ENCODE measurements at regions not wholly inside any gene's neighbourhood (a gene's known extent, or its start where the extent isn't known, plus 50 kb on each side); places are given as distances from the start of the nearest gene placed in this dataset.

GRCh38 chr2:208698114-208698513 lies 291.5 kb downstream of the PTH2R start:
- Mint-ChIP-seq H3K27ac (no peak overlapping the region), H3K4me1 (ENCODE audit: unreplicated experiment) (peaks cover 8% of the 10 kb centered on the region), H3K36me3 (no peaks in the 10 kb centered on the region), H3K4me3 (no peak overlapping the region), H3K9me3 (no peaks in the 10 kb centered on the region), H3K27me3 (no peaks in the 10 kb centered on the region)
- no peak for DNase-seq (ENCODE audit: extremely low spot score, unreplicated experiment)
- TF ChIP-seq, protein P1, sequence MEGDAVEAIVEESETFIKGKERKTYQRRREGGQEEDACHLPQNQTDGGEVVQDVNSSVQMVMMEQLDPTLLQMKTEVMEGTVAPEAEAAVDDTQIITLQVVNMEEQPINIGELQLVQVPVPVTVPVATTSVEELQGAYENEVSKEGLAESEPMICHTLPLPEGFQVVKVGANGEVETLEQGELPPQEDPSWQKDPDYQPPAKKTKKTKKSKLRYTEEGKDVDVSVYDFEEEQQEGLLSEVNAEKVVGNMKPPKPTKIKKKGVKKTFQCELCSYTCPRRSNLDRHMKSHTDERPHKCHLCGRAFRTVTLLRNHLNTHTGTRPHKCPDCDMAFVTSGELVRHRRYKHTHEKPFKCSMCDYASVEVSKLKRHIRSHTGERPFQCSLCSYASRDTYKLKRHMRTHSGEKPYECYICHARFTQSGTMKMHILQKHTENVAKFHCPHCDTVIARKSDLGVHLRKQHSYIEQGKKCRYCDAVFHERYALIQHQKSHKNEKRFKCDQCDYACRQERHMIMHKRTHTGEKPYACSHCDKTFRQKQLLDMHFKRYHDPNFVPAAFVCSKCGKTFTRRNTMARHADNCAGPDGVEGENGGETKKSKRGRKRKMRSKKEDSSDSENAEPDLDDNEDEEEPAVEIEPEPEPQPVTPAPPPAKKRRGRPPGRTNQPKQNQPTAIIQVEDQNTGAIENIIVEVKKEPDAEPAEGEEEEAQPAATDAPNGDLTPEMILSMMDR (conservative IDR thresholded peaks at IDR 0.05), result no peak

DNA sequence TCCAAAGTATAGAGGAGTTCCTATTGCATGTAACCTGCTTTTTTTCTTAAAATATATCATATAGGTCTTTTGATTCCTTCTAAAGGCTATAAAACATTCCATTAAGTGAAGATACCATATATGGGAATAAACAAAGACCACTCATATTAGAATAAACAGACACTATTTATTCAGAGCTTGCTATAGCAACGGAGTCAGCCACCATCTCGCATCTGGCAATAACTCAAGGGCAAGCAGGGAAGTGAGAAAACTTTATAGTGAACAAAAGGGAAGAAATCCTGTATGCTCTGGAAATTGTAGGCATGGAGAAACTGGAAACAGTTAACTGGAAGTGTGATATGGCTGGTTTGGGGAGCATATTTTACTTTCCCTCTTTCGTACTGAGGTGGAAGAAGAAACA lies 301.9 kb downstream of the PTH2R start:
- peaks cover 18% of the 10 kb centered on the region for H3K4me1 Mint-ChIP-seq (ENCODE audit: unreplicated experiment)
- no peak overlapping the region for H3K27ac Mint-ChIP-seq
- DNase-seq (ENCODE audit: extremely low spot score, unreplicated experiment), result no peak
- H3K4me3 Mint-ChIP-seq, result no peak overlapping the region
- H3K9me3 Mint-ChIP-seq, result no peaks in the 10 kb centered on the region
- TF ChIP-seq, protein P1 (conservative IDR thresholded peaks at IDR 0.05), result no peak
- H3K27me3 Mint-ChIP-seq, result no peaks in the 10 kb centered on the region
- H3K36me3 Mint-ChIP-seq, result no peaks in the 10 kb centered on the region

DNA sequence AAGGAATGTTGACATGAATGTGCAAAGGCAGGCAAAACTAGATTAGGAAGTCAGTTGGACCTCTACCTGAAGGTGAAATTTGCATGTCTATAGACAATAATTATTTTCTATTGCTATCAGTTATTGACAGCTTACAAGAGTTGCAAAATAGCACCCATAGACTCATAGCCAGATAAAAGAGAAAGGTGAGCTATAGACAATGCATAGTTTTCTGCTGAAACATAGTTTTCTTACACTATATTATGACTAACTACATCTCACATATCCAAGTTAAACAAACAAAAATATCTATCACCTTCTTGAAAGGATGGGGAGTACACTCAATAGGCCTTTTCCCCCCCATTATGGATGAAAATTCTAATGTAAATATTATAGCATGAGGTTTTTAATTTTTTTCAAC lies 305.0 kb downstream of the PTH2R start:
- Mint-ChIP-seq H3K9me3 (no peaks in the 10 kb centered on the region), H3K4me3 (no peak overlapping the region), H3K36me3 (no peaks in the 10 kb centered on the region), H3K27ac (no peak overlapping the region), H3K27me3 (no peaks in the 10 kb centered on the region), H3K4me1 (ENCODE audit: unreplicated experiment) (peaks cover 18% of the 10 kb centered on the region)
- no peak for DNase-seq (ENCODE audit: extremely low spot score, unreplicated experiment)
- TF ChIP-seq, protein P1 (conservative IDR thresholded peaks at IDR 0.05), result no peak

- no peak for DNase-seq (ENCODE audit: extremely low spot score, unreplicated experiment)
- H3K36me3 Mint-ChIP-seq, result no peaks in the 10 kb centered on the region
- H3K9me3 Mint-ChIP-seq, result no peaks in the 10 kb centered on the region
- H3K4me3 Mint-ChIP-seq, result no peak overlapping the region
- TF ChIP-seq, protein P1 (conservative IDR thresholded peaks at IDR 0.05), result no peak
- no peaks in the 10 kb centered on the region for H3K27me3 Mint-ChIP-seq
- H3K27ac Mint-ChIP-seq, result peak overlapping the region; percentile 4
- H3K4me1 Mint-ChIP-seq (ENCODE audit: unreplicated experiment), result peaks cover 18% of the 10 kb centered on the region
Observed at GRCh38 chr2:208713066-208713745, 306.6 kb downstream of the PTH2R start.

DNA sequence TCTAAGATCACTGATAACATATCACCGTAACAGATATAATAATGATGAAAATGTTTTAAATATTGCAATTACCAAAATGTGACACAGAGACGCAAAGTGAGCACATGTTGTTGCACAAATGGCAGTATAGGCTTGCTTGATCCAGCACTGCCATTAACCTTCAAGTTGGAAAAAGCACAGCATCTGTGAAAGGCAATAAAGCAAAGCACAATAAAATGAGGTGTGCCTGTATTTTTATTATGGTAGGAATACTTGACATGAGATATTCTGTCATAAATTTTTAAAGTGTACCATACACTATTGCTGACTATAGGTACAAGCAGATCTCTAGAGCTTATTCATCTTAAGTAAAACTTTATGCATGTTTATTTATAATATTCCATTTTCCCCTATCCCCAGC lies 312.2 kb downstream of the PTH2R start:
- Mint-ChIP-seq H3K9me3 (no peaks in the 10 kb centered on the region), H3K27me3 (no peaks in the 10 kb centered on the region), H3K36me3 (no peaks in the 10 kb centered on the region), H3K27ac (no peak overlapping the region), H3K4me1 (ENCODE audit: unreplicated experiment) (no peaks in the 10 kb centered on the region), H3K4me3 (no peak overlapping the region)
- TF ChIP-seq, protein P1 (conservative IDR thresholded peaks at IDR 0.05), result no peak
- no peak for DNase-seq (ENCODE audit: extremely low spot score, unreplicated experiment)
